GM12864 (cell line): ENCODE measurements at regions not wholly inside any gene's neighbourhood (a gene's known extent, or its start where the extent isn't known, plus 50 kb on each side); places are given as distances from the start of the nearest gene placed in this dataset.

ENCODE experiments used
- DNase-seq: peaks from one replicate; pipeline ENCODE4 v3.0.0-alpha.2; 2011; ENCODE audit warnings: low read depth
- H3K4me3 ChIP-seq: 2 replicates; pipeline ENCODE4 v1.5.1; 2011; ENCODE audit warnings: mild to moderate bottlenecking, low read depth, low read length, control low read depth
- CTCF ChIP-seq: IDR thresholded peaks from 2 replicates; pipeline ENCODE4 v1.5.1; 2011; ENCODE audit warnings: low read depth, mild to moderate bottlenecking, moderate library complexity, low read length, control low read depth, inconsistent platforms; ENCODE audit errors: missing control alignments

- no peak for TF ChIP-seq CTCF
- H3K4me3 ChIP-seq, result no peak overlapping the region
- DNase-seq, result no peak
Measured at GRCh38 chr16:49097964-49098363, 183.7 kb downstream of the CBLN1 start.

- H3K4me3 ChIP-seq, result no peak overlapping the region
- no peak for TF ChIP-seq CTCF
- no peak for DNase-seq
Measured at GRCh38 chr16:49096176-49096945, 185.3 kb downstream of the CBLN1 start.

- H3K4me3 ChIP-seq, result no peak overlapping the region
- TF ChIP-seq CTCF, result no peak
- DNase-seq, result no peak
Measured at GRCh38 chr16:49095539-49095938, 186.1 kb downstream of the CBLN1 start.

GRCh38 chr16:49094471-49094870, 187.2 kb downstream of the CBLN1 start:
- TF ChIP-seq CTCF, result no peak
- DNase-seq, result no peak
- H3K4me3 ChIP-seq, result no peak overlapping the region

GRCh38 chr16:49093939-49094338, 187.7 kb downstream of the CBLN1 start:
- no peak for TF ChIP-seq CTCF

GRCh38 chr16:49092704-49093103, 188.9 kb downstream of the CBLN1 start:
- no peak for TF ChIP-seq CTCF
- no peak overlapping the region for H3K4me3 ChIP-seq
- no peak for DNase-seq

More at GRCh38 chr16:49093939-49094338, 187.7 kb downstream of the CBLN1 start:
- DNase-seq, result no peak
- H3K4me3 ChIP-seq, result no peak overlapping the region

GRCh38 chr16:49089533-49089932, 192.1 kb downstream of the CBLN1 start:
- no peak for DNase-seq
- no peak overlapping the region for H3K4me3 ChIP-seq
- TF ChIP-seq CTCF, result no peak
